GM12873 (cell line): ENCODE measurements at regions not wholly inside any gene's neighbourhood (a gene's known extent, or its start where the extent isn't known, plus 50 kb on each side); places are given as distances from the start of the nearest gene placed in this dataset.

Source experiments
- CTCF ChIP-seq: IDR thresholded peaks from 2 replicates; pipeline ENCODE4 v1.5.1; 2012; ENCODE audit warnings: low read depth, mild to moderate bottlenecking, moderate library complexity, low read length, control low read depth; ENCODE audit not compliant: insufficient read depth; ENCODE audit errors: missing control alignments

GRCh38 chr4:155481150-155481549, 104.4 kb upstream of the MAP9 start:
- TF ChIP-seq CTCF = no peak

GRCh38 chr4:155479835-155480234, 103.1 kb upstream of the MAP9 start:
- TF ChIP-seq CTCF = no peak

- no peak for TF ChIP-seq CTCF
Observed at GRCh38 chr4:155478336-155478835, 101.6 kb upstream of the MAP9 start.

GRCh38 chr4:155474758-155475157, 98.0 kb upstream of the MAP9 start:
- no peak for TF ChIP-seq CTCF

- no peak for TF ChIP-seq CTCF
Observed at GRCh38 chr4:155473420-155474095, 96.8 kb upstream of the MAP9 start.

- TF ChIP-seq CTCF = no peak
Observed at GRCh38 chr4:155468282-155468681, 91.5 kb upstream of the MAP9 start.

- TF ChIP-seq CTCF = no peak
Observed at GRCh38 chr4:155450676-155451075, 73.9 kb upstream of the MAP9 start.

- no peak for TF ChIP-seq CTCF
Observed at GRCh38 chr4:155445306-155445705, 68.5 kb upstream of the MAP9 start.
